WTC11 (cell line): ENCODE measurements at regions not wholly inside any gene's neighbourhood (a gene's known extent, or its start where the extent isn't known, plus 50 kb on each side); places are given as distances from the start of the nearest gene placed in this dataset.
"Not testable (repeated sequence)": the region's sequence is repeated elsewhere in the genome, so short reads cannot be mapped to it uniquely, and the experiment has no call there.

Source experiments
- ATAC-seq: fragments of 200-7000 bp; cut with Tn5 transposase; 2 replicates; pipeline ENCODE4 v1.10.0; 2021; ENCODE audit warnings: mild to moderate bottlenecking, moderate library complexity
- CTCF ChIA-PET: fragments of 300-600 bp; sonication (Branson Sonifier 250); formaldehyde crosslinking; loops from one replicate; lab custom pipeline; 2021; ENCODE audit warnings: antibody characterized with exemption; lab: Charles Lee
- POLR2A ChIA-PET: fragments of 350-600 bp; sonication (Branson Sonifier 250); formaldehyde crosslinking; loops from one replicate; lab custom pipeline; 2021; ENCODE audit warnings: antibody characterized with exemption; lab: Charles Lee
- DNase-seq: peaks from one replicate; pipeline ENCODE4 v3.0.0; 2021; ENCODE audit warnings: low spot score
- H3K27ac Mint-ChIP-seq: 2 replicates; pipeline ENCODE4 v1.8.0; 2021; ENCODE audit warnings: mixed read lengths
- H3K27me3 Mint-ChIP-seq: 2 replicates; pipeline ENCODE4 v1.8.0; 2021; ENCODE audit warnings: low read depth, mild to moderate bottlenecking, moderate library complexity, mixed read lengths
- H3K36me3 Mint-ChIP-seq: 2 replicates; pipeline ENCODE4 v1.8.0; 2021; ENCODE audit warnings: mixed read lengths
- H3K4me1 Mint-ChIP-seq: 2 replicates; pipeline ENCODE4 v1.8.0; 2022; ENCODE audit warnings: mixed read lengths
- H3K4me3 Mint-ChIP-seq: 2 replicates; pipeline ENCODE4 v1.8.0; 2021; ENCODE audit warnings: mild to moderate bottlenecking, moderate library complexity, mixed read lengths
- H3K9me3 Mint-ChIP-seq: 2 replicates; pipeline ENCODE4 v1.8.0; 2021; ENCODE audit warnings: mixed read lengths
- CBFB ChIP-seq: sonication (generic); formaldehyde crosslinking; IDR thresholded peaks from 2 replicates; pipeline ENCODE4 v1.8.1; 2022; ENCODE audit warnings: mild to moderate bottlenecking, low read depth, missing genetic modification reagents
- FOXJ3 ChIP-seq: sonication (generic); formaldehyde crosslinking; IDR thresholded peaks from 2 replicates; pipeline ENCODE4 v1.9.0; 2021; ENCODE audit warnings: missing genetic modification reagents, mild to moderate bottlenecking, borderline replicate concordance
- MXD4 ChIP-seq: fragments of 250-450 bp; sonication (Bioruptor Pico); IDR thresholded peaks from 2 replicates; pipeline ENCODE4 v1.8.0; 2021; ENCODE audit warnings: mild to moderate bottlenecking, moderate library complexity, borderline replicate concordance
- NFE2L1 ChIP-seq: sonication (generic); formaldehyde crosslinking; IDR thresholded peaks from 2 replicates; pipeline ENCODE4 v1.8.1; 2023; ENCODE audit warnings: missing genetic modification reagents
- NFYB ChIP-seq: sonication (generic); formaldehyde crosslinking; conservative IDR thresholded peaks from 2 replicates; pipeline ENCODE4 v1.8.0; 2022; ENCODE audit warnings: low read depth, missing genetic modification reagents
- PRDM15 ChIP-seq: sonication (generic); formaldehyde crosslinking; IDR thresholded peaks from 2 replicates; pipeline ENCODE4 v1.8.0; 2022; ENCODE audit warnings: missing genetic modification reagents
- RELA ChIP-seq: sonication (generic); formaldehyde crosslinking; IDR thresholded peaks from 2 replicates; pipeline ENCODE4 v1.8.1; 2022; ENCODE audit warnings: missing genetic modification reagents, mild to moderate bottlenecking, borderline replicate concordance
- SMAD3 ChIP-seq: sonication (generic); formaldehyde crosslinking; IDR thresholded peaks from 2 replicates; pipeline ENCODE4 v1.8.0; 2022; ENCODE audit warnings: missing genetic modification reagents, mild to moderate bottlenecking, borderline replicate concordance
- ZNF121 ChIP-seq: sonication (generic); formaldehyde crosslinking; IDR thresholded peaks from 2 replicates; pipeline ENCODE4 v1.8.0; 2023; ENCODE audit warnings: missing genetic modification reagents
- ZNF263 ChIP-seq: sonication (generic); formaldehyde crosslinking; IDR thresholded peaks from 2 replicates; pipeline ENCODE4 v1.8.1; 2022; ENCODE audit warnings: low read depth, mild to moderate bottlenecking, moderate library complexity, missing genetic modification reagents
- ZNF281 ChIP-seq: sonication (generic); formaldehyde crosslinking; IDR thresholded peaks from 2 replicates; pipeline ENCODE4 v1.8.0; 2023; ENCODE audit warnings: mild to moderate bottlenecking, missing genetic modification reagents

GRCh38 chr9:93886911-93887310 is 68.2 kb downstream of the BARX1 start:
- H3K27ac Mint-ChIP-seq, result no peak overlapping the region
- H3K36me3 Mint-ChIP-seq, result no peaks in the 10 kb centered on the region
- no peak overlapping the region for H3K4me3 Mint-ChIP-seq
- DNase-seq (no peak), ATAC-seq (peak; percentile 59)
- ChIA-PET CTCF (no interaction called here), POLR2A (no interaction called here)
- no peaks in the 10 kb centered on the region; the same call in 1 of the 2 replicates for H3K27me3 Mint-ChIP-seq
- no peaks in the 10 kb centered on the region for H3K4me1 Mint-ChIP-seq
- H3K9me3 Mint-ChIP-seq, result peaks cover 28% of the 10 kb centered on the region
- TF ChIP-seq MXD4 (CRISPR knock-in tag), result no peak
- no peak for TF ChIP-seq NFE2L1
- TF ChIP-seq, all 79 proteins: peak for 0

- H3K27me3 Mint-ChIP-seq, result no peaks in the 10 kb centered on the region; the same call in 1 of the 2 replicates
- TF ChIP-seq RELA (CRISPR knock-in tag) (no peak), ZNF263 (CRISPR knock-in tag) (no peak), NFYB (CRISPR knock-in tag) (no peak), PRDM15 (no peak), ZNF121 (CRISPR knock-in tag) (no peak), SMAD3 (CRISPR knock-in tag) (no peak), CBFB (CRISPR knock-in tag) (no peak), FOXJ3 (CRISPR knock-in tag) (no peak)
- ChIA-PET CTCF (no interaction called here), POLR2A (no interaction called here)
- no peaks in the 10 kb centered on the region for H3K4me1 Mint-ChIP-seq
- DNase-seq, result no peak
- no peak overlapping the region for H3K4me3 Mint-ChIP-seq
- H3K9me3 Mint-ChIP-seq, result peaks cover 28% of the 10 kb centered on the region
- no peaks in the 10 kb centered on the region for H3K36me3 Mint-ChIP-seq
- no peak for ATAC-seq
- H3K27ac Mint-ChIP-seq, result no peak overlapping the region
Measured at GRCh38 chr9:93884808-93885207, 70.3 kb downstream of the BARX1 start.

- H3K4me1 Mint-ChIP-seq, ATAC-seq, DNase-seq, H3K27me3 Mint-ChIP-seq, H3K4me3 Mint-ChIP-seq, POLR2A ChIA-PET, H3K36me3 Mint-ChIP-seq, CTCF ChIA-PET, H3K27ac Mint-ChIP-seq: not testable (repeated sequence)
- H3K9me3 Mint-ChIP-seq, result peaks cover 61% of the 10 kb centered on the region
Measured at GRCh38 chr9:93879662-93880407, 75.3 kb downstream of the BARX1 start.

- CTCF ChIA-PET, result no interaction called here
- Mint-ChIP-seq H3K27ac (no peak overlapping the region), H3K9me3 (peaks cover 54% of the 10 kb centered on the region), H3K27me3 (peaks cover 4% of the 10 kb centered on the region), H3K4me3 (no peak overlapping the region), H3K4me1 (no peaks in the 10 kb centered on the region), H3K36me3 (peaks cover 24% of the 10 kb centered on the region)
- no peak for TF ChIP-seq NFYB (CRISPR knock-in tag)
- TF ChIP-seq ZNF281 (CRISPR knock-in tag), result no peak
- TF ChIP-seq RELA (CRISPR knock-in tag), result no peak
- ATAC-seq (no peak), DNase-seq (no peak)
- POLR2A ChIA-PET, result no interaction called here
Measured at GRCh38 chr9:93875330-93875729, 79.8 kb downstream of the BARX1 start.
